ENCODE measurements at regions not wholly inside any gene's neighbourhood (a gene's known extent, or its start where the extent isn't known, plus 50 kb on each side); places are given as distances from the start of the nearest gene placed in this dataset.
"Not testable (repeated sequence)": the region's sequence is repeated elsewhere in the genome, so short reads cannot be mapped to it uniquely, and the experiment has no call there.

- DNase-seq (ENCODE audit: low spot score) = peak; percentile 69
These were observed 2798.7 kb upstream of the TEKT4 start for GRCh38 chr2:92072461-92073035.

- DNase-seq (ENCODE audit: low spot score) = peak; percentile 81
These were observed 2798.0 kb upstream of the TEKT4 start for GRCh38 chr2:92073036-92073814.

- DNase-seq (ENCODE audit: low spot score) = peak; percentile 81
These were observed 2797.2 kb upstream of the TEKT4 start for GRCh38 chr2:92073815-92074548.

DNA sequence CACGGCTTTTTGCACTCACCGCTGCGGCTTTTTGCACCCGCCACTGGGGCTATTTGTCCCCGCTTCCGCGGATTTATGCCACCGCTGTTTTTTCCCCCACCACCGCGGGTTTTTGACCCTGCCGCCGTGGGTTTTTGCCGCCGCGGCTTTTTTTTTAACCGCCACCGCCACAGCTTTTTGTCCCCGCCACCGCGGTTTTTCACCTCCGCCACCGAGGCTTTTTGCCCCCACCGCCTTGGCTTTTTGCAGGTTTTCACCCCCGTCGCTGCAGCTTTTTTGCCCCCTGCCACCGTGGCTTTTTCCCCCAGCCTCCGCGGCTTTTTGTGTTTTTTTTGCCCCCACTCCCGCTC is 2796.7 kb upstream of the TEKT4 start:
- no peak for DNase-seq (ENCODE audit: low spot score)

DNA sequence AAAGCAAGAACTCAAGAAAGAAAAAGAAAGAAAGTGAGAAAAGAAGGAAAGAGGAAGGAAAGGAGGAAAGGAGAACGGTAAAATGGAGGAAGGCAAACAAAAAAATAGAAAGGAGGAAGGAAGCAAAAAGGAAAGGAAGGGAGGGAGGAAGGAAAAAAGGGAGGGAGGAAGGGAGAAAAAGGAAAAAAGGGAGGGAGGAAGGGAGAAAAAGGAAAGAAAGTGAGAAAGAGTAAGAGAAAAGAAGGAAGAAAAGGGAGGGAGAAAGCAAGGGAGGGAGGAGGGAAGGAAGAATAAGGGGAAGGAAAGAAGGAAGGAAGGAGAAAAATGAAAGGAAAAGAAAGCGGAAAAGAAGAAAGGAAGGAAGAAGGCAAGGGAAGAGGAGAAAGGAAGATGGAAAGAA is 2795.9 kb upstream of the TEKT4 start:
- DNase-seq (ENCODE audit: low spot score) = not testable (repeated sequence)

All from mesenteric fat pad (tissue), 1 donor.